CD4-positive, alpha-beta T cell treated with Interleukin-1 beta for 1 hour (primary cell): ENCODE measurements at regions not wholly inside any gene's neighbourhood (a gene's known extent, or its start where the extent isn't known, plus 50 kb on each side); places are given as distances from the start of the nearest gene placed in this dataset.

Source experiments
- DNase-seq, 2 donors: peaks; one replicate each; pipeline ENCODE4 v3.0.0-alpha.2; 2020 to 2022

- no peak for DNase-seq
Observed at GRCh38 chr10:44827431-44828006, 83.6 kb upstream of the TMEM72 start.

GRCh38 chr10:44828508-44829142, 82.5 kb upstream of the TMEM72 start:
- no peak for DNase-seq

DNA sequence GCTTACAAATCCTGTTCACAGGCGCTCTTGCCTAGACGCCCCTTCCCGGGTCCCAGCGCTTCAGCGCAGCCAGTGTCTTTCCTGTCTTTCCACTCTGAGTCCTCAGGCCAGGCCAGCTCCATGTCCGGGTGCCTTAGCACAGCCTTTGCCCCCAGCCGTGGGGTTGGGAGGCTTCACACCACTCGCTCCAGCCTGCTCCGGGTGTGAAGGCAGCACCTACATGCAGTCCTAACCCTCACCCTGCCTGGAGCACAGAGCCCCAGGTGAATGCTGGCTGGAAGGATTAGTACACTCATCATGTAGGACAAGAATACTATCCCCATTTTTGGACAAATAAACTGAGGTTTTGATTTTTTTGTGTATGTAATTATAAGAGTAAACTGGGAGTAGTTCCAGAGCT, 81.7 kb upstream of the TMEM72 start:
- no peak for DNase-seq

- DNase-seq = no peak
Observed at GRCh38 chr10:44830022-44830421, 81.1 kb upstream of the TMEM72 start.

- DNase-seq = no peak
Observed at GRCh38 chr10:44831581-44831980, 79.6 kb upstream of the TMEM72 start.

DNA sequence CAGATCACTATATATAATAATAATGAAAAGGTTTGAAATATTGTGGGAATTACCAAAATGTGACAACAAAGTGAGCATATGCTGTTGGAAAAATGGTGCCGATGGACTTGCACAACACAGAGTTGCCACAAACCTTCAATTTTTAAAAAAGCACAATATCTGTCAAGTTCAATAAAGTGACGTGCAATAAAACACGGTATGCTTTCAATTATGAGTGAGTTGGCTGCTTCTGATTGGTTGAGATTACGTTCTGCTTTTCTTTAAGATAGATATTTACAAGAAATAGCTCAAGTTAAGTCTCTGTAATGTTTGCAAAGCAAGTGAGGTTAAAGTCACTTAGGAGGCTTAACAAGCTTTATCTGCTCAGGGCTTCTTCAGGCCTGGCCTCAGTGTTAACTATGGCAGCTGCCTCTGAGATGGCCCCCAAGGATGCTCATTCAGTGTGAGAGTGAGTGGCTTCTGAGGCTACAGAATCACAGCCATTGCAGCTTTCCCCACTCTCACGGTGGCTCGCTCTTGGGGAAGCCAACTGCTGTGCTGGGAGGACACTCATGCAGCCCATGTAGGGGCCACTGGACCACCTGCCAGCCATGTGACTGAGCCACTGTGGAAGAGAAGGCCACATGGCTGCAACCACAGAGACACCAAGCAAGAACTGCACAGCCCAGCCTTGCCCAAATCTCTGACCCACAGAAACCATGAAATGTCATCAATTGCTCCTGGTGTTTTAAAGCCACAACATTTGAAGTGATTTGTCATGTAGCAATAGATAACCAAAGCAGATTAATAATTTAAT, 78.3 kb upstream of the TMEM72 start:
- no peak for DNase-seq

DNA sequence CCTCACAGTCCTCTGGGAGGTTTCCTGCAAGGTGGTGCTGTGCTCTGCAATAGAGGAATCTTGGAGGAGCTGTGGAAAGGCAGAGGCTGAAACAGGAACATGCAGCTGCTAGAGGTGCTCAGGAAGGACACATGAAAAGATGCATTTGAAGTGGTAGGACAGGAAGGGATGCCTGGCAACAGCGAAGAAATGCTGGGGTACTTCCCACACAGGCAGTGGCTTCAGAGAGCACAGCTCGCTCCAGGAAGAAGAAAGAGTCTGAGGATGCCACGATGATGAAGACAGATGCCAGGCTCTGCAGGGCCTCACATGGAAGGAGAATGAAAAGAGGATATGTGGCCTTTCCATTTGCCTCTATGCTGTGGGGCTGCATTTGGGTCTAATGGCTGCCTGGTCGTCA, 77.0 kb upstream of the TMEM72 start:
- no peak for DNase-seq

- no peak for DNase-seq
Observed at GRCh38 chr10:44835300-44835699, 75.8 kb upstream of the TMEM72 start.

DNA sequence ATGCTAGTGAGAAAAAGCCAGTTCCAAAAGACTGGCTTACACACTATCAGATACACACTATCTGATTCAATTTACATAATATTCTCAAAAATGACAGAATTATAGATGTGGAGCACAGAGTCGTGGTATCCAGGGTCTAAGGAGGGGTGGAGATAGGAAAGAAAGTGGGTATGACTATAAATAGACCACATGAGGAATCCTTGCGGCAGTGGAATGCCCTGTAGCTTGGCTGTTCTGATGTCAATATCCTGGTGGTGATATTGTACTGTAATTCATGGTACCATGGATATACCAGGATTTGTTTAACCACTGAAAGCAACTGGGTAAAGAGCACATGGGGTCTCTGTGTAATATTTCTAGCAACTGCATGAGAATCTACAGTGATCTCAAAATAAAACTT, 67.7 kb upstream of the TMEM72 start:
- no peak for DNase-seq

GRCh38 chr10:44845361-44846175, 65.6 kb upstream of the TMEM72 start:
- DNase-seq = no peak

GRCh38 chr10:44847110-44847509, 64.0 kb upstream of the TMEM72 start:
- DNase-seq = no peak

DNA sequence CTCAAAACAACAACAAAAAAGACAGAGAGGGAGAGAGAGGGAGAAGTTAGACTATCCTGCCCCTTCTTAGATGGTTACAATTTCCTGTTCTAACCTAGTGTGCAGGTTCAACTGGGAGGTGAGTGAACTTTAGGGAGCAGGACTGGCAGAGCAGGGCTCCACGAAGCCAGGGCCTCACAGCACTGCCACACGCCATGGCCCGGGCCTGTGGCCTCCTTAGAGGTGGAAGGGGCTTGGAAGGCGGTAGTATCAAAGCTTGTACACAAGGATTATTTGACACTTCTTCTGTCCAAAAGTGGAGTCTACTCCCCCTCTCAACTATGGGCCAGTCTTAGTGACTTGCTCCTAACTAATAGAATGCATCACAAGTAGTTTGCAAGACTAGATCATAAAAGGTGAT, 62.9 kb upstream of the TMEM72 start:
- no peak for DNase-seq

DNA sequence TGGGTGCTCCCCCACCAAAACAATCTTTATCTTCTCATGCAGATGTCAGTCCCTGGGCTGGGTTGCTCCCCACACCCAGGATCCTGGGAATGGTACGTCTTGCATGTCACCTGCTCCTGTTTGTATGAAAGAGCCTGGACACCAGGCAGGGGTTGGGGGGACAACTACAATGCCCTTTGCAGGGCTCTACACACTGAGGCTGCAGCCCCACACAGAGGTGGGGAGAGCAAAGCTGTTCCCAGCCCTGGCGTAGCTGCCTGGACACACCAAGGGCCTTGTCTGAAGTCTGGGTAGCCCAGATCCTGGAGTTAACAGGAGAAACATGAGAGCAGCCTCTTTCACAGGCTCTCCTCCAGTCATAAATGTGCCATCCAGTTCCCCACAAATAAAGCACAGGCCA, 61.2 kb upstream of the TMEM72 start:
- DNase-seq = no peak

- DNase-seq = no peak
Observed at GRCh38 chr10:44850356-44850934, 60.7 kb upstream of the TMEM72 start.

DNA sequence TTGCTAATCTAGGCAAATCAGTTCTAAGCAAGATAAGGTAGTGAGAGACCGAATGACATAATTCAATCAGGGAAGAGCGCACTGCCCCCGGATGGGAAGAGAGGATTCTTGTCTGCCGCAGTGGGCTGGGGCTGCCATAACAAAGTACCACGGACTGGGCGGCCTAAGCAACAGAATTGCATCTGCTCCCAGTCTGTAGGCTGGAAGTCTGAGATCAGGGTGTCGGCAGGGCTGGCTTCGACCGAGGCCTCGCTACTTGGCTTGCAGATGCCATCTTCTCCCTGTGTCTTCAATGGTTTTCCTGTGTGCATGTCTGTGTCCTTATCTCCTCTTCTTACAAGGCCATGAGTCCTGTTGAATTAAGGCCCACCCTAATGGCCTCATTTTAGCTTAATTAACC, 59.7 kb upstream of the TMEM72 start:
- DNase-seq = no peak

DNA sequence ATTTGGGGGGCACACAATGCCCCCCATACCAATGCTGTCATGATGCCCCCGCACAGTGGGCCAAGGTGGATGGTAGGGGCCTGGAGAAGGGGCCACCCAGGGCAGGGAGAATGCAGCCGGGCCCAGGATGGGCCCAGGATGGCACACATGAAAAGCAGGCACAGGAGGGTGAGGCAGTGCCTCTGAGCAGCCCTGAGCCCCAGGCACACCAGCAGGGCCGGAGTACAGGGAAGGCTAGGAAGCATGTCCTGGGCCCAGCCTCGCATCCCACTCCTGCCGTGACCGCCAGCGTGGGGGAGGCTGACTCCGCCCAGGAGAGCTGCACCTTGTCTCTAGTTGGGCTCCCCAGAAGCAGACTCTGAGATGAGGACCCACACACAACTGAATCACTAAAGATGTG, 59.3 kb upstream of the TMEM72 start:
- DNase-seq = no peak

- no peak for DNase-seq
Observed at GRCh38 chr10:44853148-44853734, 57.9 kb upstream of the TMEM72 start.

- no peak for DNase-seq
Observed at GRCh38 chr10:44853796-44854195, 57.3 kb upstream of the TMEM72 start.

GRCh38 chr10:44854693-44855350, 56.3 kb upstream of the TMEM72 start:
- no peak for DNase-seq

DNA sequence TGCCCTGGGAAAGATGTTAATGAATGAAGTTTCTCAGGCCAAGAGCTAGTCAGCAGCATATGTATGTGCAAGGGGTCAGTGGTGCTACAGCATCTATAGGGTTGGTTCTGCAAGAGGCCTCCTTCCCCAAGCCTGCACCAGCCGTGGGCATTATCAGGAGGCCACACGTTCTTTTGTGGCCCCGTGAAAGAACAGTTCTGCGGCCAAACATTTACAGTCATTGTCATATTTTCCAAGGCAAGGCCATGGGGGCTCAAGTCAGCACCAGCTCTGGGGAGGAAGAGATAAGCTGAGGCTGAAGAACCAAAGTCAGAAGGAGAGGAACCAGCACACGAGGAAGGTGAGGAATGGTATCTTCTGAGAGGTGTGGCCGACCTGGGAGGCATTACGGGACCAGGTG, 54.4 kb upstream of the TMEM72 start:
- DNase-seq = no peak

- peak; percentile 36 to 49 for DNase-seq
Observed at GRCh38 chr10:44857363-44858016, 53.6 kb upstream of the TMEM72 start.

DNA sequence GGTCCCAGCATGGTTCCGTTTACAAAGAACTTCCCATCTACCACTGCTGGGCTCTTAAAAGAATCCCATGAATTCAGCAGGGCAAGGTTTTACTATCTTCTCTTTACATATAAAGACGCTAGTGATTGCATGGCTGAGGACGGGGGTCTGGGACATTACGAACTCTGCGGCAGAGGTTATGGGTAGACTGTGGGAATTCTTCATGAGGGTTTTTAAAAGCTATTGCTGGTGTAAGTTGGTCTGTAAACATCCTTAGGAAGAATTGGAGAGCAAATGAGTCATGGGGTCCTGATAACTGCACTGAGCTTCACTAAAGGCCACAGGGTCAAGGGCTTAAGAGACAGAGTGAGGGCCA, 53.1 kb upstream of the TMEM72 start:
- DNase-seq = no peak
